Upper lobe of right lung (tissue), 1 donor: ENCODE measurements at regions not wholly inside any gene's neighbourhood (a gene's known extent, or its start where the extent isn't known, plus 50 kb on each side); places are given as distances from the start of the nearest gene placed in this dataset.
"Not testable (repeated sequence)": the region's sequence is repeated elsewhere in the genome, so short reads cannot be mapped to it uniquely, and the experiment has no call there.

ENCODE experiments used
- ATAC-seq: fragments of 200-7000 bp; cut with Tn5 transposase; one replicate; pipeline ENCODE4 v1.9.1; 2020; ENCODE audit warnings: mild to moderate bottlenecking, moderate library complexity
- DNase-seq: peaks from one replicate; pipeline ENCODE4 v3.0.0-alpha.2; 2020
- H3K27ac ChIP-seq: fragments of 200-600 bp; one replicate; pipeline ENCODE4 v1.8.0; 2022
- H3K27me3 ChIP-seq: fragments of 200-600 bp; one replicate; pipeline ENCODE4 v1.8.0; 2022; ENCODE audit warnings: mild to moderate bottlenecking
- H3K36me3 ChIP-seq: fragments of 200-600 bp; one replicate; pipeline ENCODE4 v1.8.0; 2022
- H3K4me1 ChIP-seq: fragments of 200-600 bp; one replicate; pipeline ENCODE4 v1.8.0; 2022
- H3K4me3 ChIP-seq: fragments of 200-600 bp; one replicate; pipeline ENCODE4 v1.8.0; 2022; ENCODE audit warnings: mild to moderate bottlenecking
- H3K9me3 ChIP-seq: fragments of 200-600 bp; one replicate; pipeline ENCODE4 v1.8.0; 2022
- intact Hi-C: fragments of 100-400 bp; cut with DNase I; formaldehyde crosslinking; loops from one replicate; pipeline ENCODE4 v1.11.0; 2022
- TF ChIP-seq, protein P1 (sequence below): fragments of 200-600 bp; IDR thresholded peaks from one replicate; pipeline ENCODE4 v1.8.0; 2022; ENCODE audit warnings: antibody characterized with exemption
- donor health status: DM: no; HTN: yes; CAD: no; lungs with severe emphysema.

DNA sequence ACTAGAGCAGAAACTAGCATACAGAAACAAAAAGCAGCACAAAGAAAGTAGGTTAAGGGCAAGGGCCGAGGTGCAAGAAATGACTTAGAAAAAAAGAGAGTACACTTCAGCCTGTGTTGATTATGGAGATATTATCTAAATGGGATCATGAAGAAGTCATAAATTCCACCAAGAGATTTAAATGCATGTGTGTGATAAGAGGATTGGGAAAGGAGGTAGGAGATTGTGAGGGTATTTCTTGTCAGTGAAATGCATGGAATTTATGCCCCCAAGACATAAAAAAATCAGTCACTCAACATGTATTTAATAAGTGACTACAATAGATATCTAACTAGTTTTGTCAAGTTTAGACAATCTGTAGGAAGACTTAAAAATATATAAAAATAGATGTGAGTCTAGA is 976.2 kb upstream of the LRFN5 start:
- TF ChIP-seq, protein P1, sequence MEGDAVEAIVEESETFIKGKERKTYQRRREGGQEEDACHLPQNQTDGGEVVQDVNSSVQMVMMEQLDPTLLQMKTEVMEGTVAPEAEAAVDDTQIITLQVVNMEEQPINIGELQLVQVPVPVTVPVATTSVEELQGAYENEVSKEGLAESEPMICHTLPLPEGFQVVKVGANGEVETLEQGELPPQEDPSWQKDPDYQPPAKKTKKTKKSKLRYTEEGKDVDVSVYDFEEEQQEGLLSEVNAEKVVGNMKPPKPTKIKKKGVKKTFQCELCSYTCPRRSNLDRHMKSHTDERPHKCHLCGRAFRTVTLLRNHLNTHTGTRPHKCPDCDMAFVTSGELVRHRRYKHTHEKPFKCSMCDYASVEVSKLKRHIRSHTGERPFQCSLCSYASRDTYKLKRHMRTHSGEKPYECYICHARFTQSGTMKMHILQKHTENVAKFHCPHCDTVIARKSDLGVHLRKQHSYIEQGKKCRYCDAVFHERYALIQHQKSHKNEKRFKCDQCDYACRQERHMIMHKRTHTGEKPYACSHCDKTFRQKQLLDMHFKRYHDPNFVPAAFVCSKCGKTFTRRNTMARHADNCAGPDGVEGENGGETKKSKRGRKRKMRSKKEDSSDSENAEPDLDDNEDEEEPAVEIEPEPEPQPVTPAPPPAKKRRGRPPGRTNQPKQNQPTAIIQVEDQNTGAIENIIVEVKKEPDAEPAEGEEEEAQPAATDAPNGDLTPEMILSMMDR = no peak
- Histone ChIP-seq H3K27me3 (no peaks in the 10 kb centered on the region), H3K27ac (no peak overlapping the region), H3K4me3 (no peak overlapping the region), H3K36me3 (no peaks in the 10 kb centered on the region), H3K4me1 (no peaks in the 10 kb centered on the region), H3K9me3 (no peaks in the 10 kb centered on the region)
- ATAC-seq = no peak
- no peak for DNase-seq
- intact Hi-C loops = no loop called here

DNA sequence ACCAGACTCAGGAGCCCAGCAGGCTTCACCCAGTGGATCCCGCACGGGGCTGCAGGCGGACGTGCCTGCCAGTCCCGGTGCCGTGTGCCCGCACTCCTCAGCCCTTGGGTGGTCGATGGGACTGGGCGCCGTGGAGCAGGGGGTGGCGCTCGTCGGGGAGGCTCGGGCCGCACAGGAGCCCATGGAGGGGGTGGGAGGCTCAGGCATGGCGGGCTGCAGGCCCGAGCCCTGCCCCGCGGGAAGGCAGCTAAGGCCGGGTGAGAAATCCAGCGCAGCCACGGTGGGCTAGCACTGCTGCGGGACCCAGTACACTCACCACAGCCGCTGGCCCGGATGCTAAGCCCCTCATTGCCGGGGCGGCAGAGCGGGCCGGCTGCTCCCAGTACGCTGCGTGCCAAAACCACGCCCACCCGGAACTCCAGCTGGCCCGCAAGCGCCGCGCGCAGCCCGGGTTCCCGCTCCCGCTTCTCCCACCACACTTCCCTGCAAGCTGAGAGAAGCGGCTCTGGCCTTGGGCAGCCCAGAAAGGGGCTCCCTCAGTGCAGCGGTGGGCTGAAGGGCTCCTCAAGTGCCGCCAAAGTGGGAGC is 977.0 kb upstream of the LRFN5 start:
- ATAC-seq, H3K4me1 ChIP-seq, H3K36me3 ChIP-seq, H3K27me3 ChIP-seq, H3K9me3 ChIP-seq, intact Hi-C loops, DNase-seq, H3K4me3 ChIP-seq, H3K27ac ChIP-seq: not testable (repeated sequence)

DNA sequence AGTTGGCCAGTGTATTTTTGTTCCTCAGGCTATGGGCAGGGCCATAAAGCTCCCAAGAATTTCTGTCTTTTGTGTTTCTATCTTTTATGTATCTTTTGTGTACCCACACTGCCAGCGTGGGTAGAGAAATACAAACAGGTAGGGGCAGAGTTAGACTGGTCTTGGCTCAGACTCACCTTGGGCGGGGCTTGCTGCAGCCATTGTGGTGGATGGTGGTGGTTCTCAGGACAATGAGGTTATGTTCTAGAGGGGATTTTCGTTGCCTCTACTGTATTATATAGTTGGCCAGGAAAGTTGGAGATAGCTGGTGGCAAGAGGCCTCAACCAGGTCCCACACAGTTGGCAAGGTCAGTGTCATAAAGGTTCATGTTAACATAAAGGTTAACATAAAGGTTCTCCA is 977.5 kb upstream of the LRFN5 start:
- no peaks in the 10 kb centered on the region for H3K27me3 ChIP-seq
- H3K4me3 ChIP-seq = no peak overlapping the region
- intact Hi-C loops = no loop called here
- TF ChIP-seq, protein P1 = no peak
- no peaks in the 10 kb centered on the region for H3K9me3 ChIP-seq
- no peaks in the 10 kb centered on the region for H3K36me3 ChIP-seq
- H3K4me1 ChIP-seq = no peaks in the 10 kb centered on the region
- DNase-seq (no peak), ATAC-seq (no peak)
- H3K27ac ChIP-seq = no peak overlapping the region

DNA sequence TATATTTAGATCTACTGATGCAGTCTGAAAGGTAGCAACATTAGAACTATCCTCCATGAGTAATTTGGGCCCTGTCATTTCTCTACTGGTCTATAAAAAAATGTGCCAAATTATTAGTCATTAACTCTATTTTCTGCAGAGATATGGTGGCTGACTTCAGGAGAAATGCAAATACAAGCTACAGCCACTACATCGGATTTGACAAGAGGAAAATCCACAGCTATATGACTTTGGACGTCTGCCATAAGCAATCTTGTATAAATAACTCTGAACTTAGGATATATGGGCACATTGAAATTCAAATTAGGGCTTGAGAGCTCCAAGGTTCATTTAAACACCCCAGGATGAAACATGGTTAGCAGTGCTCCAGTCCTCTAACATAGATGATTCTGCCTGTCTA is 983.0 kb upstream of the LRFN5 start:
- intact Hi-C loops = no loop called here
- no peaks in the 10 kb centered on the region for H3K4me1 ChIP-seq
- no peak overlapping the region for H3K27ac ChIP-seq
- no peaks in the 10 kb centered on the region for H3K9me3 ChIP-seq
- no peak overlapping the region for H3K4me3 ChIP-seq
- H3K27me3 ChIP-seq = no peaks in the 10 kb centered on the region
- DNase-seq (no peak), ATAC-seq (no peak)
- TF ChIP-seq, protein P1 = no peak
- no peaks in the 10 kb centered on the region for H3K36me3 ChIP-seq

DNA sequence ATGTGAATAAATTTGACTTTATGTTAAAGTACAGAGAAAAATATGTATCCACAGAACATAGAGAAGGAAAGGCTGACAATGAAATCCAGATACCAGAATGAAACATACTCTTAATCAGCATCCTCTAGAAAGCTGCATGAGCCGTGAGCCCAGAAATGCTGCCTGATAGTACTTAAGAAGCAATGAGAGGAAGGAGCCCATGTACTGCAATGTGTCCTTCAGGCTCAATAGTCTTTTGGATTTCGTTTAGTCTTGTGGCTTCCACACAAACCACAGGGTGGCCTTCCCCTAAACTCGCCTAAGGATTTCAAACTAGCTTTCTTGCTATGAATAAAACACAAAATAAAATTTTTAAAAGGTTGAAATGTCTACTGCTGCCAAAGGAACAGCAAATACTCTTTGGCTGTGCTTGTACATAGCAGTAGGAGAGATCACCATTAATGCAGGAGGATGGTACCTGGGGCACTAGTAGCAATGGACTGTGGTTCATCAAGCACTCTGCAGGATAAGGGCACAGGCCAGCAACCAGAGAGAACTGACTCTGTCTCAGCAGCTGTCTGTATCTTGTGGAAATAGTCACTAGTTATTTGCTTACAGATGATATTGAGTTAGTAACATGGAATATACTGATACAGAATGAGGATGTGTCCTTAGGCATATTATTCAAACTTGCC is 988.3 kb upstream of the LRFN5 start:
- no peaks in the 10 kb centered on the region for H3K9me3 ChIP-seq
- no peak overlapping the region for H3K27ac ChIP-seq
- no peaks in the 10 kb centered on the region for H3K4me1 ChIP-seq
- TF ChIP-seq, protein P1 = no peak
- H3K36me3 ChIP-seq = no peaks in the 10 kb centered on the region
- intact Hi-C loops = no loop called here
- H3K4me3 ChIP-seq = no peak overlapping the region
- DNase-seq (no peak), ATAC-seq (no peak)
- H3K27me3 ChIP-seq = no peaks in the 10 kb centered on the region

DNA sequence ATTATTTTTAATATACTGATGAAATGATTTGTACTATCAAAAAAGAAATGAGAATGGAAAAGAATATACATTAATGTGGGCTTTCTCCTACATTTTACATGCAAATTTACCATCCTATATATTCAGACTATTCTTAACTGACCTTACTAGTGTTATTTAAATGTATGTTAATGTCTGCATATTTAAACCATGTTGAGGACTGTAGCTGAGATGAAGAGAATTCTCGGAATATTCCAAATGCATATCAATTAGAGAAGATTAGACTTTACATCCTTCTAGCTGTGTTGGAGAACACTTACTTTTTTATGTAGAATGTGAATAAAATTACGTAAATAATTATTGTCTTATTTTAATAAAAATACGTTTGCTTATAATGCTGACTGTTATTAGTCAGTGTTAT is 990.1 kb upstream of the LRFN5 start:
- intact Hi-C loops = no loop called here
- ATAC-seq (no peak), DNase-seq (no peak)
- Histone ChIP-seq H3K4me3 (no peak overlapping the region), H3K9me3 (no peaks in the 10 kb centered on the region), H3K36me3 (no peaks in the 10 kb centered on the region), H3K27ac (no peak overlapping the region), H3K27me3 (no peaks in the 10 kb centered on the region), H3K4me1 (no peaks in the 10 kb centered on the region)
- TF ChIP-seq, protein P1 = no peak
